H4 (cell line): ENCODE measurements at regions not wholly inside any gene's neighbourhood (a gene's known extent, or its start where the extent isn't known, plus 50 kb on each side); places are given as distances from the start of the nearest gene placed in this dataset.

Experiments used
- DNase-seq: peaks from one replicate; pipeline ENCODE4 v3.0.0-alpha.2; 2015; ENCODE audit warnings: low spot score

DNA sequence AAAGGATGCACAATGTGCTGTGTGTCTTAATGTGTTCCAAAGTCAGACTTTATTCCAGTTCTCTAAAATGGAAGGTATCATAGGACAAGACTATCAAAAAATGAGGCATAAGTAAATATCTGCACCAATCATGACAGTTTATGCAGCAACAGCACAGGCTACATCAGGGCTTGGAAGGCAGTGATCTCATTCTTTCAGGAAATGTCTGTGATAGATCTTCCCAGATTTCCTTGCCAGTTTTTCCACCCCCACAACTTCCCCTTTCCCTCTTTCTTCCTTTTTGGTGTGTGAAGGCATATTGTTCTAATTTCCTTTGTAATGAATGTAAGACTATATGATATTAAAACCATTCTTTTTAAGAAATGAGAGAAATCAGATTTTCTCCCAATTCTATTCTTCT is 326.7 kb downstream of the ATP23 start:
- no peak for DNase-seq

DNA sequence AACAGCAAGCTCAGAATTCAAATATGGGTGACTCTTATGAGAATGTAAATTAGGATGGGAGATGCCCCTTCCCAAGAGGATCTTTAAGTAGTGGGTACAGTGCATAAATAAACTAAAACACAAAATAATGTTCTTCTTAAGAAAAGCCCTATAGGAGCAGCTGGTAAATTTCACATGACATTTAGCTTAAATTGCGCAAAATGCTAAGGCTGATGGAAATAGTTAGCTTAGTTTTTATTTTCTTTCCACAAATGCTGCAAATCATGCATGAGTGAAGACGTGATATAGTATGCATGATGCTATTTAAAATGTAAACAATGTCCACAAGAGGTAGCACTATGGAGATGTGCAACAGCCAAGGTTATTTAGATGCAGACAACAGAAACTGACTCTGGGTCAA is 328.1 kb downstream of the ATP23 start:
- no peak for DNase-seq

DNA sequence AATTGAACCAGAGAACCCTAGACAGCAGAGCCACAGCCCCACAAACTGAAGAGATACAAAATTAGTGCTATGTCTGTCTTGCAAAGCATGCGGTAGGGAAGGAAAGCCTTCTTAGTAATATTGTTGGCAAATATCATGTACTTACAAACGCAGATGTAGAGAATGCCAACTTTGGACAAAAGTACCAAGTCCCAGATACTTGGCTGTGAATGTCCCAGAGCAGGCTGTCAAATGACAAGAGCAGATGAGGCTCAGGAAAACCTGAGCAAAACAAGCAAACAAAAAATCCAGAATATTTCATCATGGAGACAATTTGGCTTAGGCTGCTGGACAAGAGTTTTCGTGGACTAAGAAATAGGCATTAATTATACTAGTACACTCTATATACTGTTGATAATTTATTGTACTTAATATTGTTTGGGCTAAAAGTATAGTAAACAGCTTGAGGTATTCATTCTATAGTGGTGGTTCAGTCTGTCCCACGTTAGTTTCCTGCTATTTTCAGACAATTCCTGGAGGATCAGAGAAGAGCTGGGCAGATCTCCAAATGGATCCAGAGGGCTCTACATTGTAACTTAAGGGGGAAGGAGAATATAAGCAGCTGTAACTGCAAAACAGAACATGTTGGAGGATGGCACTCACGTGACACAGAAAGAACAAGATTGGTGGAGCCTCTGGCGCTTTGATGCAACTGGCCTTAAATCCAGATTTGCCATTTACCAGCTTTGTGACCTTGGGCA is 329.8 kb downstream of the ATP23 start:
- DNase-seq = no peak

DNA sequence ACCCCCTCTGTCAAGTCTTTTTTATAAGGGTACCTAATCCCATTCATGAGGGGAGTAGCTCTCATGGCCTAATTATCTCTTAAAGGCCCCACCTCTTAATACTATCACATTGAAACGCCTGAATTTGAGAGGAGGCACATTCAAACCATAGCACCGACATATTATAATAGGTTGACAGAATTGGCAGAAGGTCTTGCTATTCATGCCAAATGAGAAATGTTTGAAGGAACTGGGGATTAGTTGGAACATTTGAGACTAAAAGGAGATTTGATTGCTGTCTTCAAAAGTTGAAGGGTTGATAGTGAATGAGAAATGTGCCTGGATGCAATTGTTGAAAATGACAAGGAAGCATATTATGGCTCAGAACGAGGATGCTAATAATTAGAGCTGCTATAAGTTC is 331.1 kb downstream of the ATP23 start:
- no peak for DNase-seq

DNA sequence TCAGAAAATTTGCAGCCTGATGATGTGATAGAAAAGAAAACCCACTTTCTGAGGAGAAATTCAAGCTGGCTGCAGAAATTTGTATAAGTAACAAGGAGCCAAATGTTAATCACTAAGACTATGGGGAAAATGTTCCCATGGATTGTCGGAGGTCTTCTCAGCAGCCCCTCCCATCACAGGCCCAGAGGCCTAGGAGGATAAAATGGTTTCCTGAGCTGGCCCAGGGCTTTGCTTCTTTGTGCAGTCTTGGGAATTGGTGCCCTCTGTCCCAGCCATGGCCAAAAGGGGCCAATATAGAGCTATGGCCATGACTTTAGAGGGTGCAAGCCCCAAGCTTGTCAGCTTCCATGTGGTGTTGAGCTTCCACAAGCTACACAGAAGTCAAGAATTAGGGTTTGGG is 335.9 kb downstream of the ATP23 start:
- DNase-seq = no peak

DNA sequence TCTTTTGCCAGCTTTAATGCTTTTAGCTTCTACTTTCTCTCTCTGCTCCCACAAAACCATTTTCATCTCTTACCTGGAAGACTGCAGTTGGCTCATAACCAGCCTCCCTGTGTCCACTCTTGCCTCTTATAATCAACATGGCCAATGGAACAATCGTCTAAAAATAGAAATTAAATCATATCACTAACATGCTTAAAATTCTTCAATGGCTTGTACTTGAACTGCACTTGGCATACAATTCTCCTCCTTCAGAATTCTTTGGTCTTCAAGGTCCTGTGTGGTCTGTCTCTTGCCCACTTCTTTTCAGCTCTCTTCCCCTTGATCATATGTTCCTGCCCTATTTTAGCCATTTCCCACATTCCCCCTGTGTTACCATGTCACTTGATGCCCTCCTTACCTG is 342.2 kb downstream of the ATP23 start:
- no peak for DNase-seq

DNA sequence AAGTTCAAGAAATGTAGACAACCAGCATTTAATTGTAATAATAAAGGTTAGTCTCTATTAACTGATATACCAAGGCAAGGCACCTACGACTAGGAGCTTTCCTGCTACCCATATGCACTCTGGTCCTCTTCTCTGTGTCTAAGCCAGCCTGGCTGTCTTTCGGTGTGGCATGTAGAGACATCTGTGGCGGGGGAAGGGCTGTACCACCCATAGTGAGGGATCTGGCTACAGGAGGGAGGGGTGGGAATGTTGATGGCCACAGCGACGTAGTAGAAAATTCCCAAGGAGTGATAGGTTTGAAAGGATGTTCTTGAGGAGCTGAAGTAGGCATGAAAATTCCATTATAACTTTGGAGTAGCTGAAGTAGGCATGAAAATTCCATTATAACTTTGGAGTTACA is 344.2 kb downstream of the ATP23 start:
- DNase-seq = no peak

DNA sequence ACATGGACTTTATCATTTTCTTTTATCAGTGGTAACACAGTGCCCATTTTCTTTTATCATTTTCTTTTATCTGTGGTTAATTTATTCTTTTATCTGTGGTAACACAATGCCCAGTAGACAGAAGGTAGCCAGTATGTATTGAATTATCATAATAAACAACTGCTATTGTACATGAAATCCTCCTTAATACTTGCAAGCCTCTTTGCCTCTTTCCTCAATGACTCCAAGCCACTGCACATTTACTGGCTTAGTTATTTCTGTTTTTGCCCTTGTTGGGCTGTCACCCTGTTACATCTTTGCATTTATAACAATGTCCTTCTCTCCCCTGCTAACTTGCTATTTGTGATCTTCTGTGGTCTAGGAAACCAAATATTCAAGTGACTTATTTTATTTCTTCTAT is 345.0 kb downstream of the ATP23 start:
- no peak for DNase-seq

DNA sequence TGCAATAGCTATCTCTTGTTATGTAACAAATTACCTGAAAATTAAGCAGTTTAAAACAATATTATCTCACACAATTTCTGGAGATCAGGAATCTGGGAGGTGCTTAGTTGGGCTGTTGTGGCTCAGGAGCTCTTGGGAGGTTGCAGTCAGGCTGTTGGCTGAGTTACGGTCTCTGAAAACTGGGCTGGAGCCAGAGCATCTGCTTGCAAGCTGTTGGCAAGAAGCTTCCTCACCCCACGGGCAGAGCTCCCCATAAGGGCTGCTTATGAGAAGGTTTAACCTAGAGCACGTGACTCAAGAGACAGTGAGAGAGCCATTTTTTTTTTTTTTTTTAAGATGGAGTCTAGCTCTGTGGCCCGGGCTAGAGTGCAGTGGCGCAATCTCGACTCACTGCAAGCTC is 346.8 kb downstream of the ATP23 start:
- peak; percentile 38 for DNase-seq

DNA sequence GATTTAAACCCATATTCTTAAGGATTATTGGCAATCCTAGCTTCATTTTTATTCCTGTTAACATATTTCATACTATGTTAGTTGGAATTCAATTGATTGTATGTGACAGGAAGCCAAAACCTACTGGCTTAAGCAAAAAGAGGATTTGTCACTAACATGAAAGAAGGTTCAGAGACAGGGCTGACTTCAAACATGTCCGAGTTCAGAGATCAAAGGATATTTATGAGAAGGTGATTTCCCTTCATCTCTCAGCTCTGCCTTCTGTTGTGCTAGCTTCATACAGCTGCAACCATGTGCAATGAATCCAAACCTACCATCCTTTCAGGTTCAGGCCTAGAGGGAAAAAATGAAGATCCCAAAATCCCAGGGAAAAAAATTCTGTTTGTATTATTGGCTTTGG is 349.7 kb downstream of the ATP23 start:
- no peak for DNase-seq

DNA sequence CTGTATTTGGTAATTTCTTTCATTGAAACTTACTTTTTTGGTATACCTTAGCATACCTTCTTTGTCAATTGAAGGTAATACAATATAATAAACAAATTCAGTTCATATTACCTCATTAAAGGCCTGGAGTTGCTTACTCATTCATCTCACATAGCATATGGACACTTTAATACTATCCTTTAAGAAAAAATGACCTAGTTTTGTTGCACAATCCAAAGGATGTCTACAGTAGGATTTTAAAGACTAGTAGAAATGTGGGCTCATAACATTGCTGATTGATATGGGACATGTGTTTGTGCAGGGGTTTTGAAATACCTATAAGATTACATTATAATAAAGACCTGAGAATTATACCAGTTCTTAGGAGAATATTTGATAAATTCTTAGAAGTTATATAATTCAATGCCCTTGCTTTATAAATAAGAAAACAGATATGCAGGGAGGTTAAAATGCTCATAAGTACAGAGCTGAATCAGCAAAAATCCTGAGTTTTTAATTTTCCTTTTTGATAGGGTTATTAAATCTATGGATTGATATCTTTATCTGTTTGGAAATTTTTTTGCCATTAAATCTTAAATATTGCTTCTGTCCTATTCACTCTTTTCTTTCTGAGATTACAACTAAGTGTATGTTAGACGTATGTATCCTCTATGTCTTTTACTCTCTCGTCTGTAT is 352.1 kb downstream of the ATP23 start:
- DNase-seq = no peak

DNA sequence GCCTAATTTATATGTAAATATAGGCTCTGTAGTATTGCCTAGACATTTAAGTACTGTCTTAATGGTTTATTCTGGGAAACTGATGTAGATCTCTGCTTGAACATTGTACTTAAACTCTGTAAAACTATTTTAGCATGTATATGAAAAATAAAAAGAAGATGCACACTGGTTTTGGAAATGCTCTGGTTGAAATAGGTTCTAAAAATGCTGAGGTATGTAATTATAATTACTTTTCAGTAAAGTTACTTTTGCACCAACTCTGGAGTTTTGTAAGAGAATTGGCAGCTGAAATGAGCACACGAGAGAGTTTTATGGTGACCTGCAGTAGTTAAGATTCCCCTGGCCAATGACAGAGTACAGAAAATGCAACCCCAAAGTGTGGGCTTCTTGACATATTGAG is 353.9 kb downstream of the ATP23 start:
- DNase-seq = no peak

DNA sequence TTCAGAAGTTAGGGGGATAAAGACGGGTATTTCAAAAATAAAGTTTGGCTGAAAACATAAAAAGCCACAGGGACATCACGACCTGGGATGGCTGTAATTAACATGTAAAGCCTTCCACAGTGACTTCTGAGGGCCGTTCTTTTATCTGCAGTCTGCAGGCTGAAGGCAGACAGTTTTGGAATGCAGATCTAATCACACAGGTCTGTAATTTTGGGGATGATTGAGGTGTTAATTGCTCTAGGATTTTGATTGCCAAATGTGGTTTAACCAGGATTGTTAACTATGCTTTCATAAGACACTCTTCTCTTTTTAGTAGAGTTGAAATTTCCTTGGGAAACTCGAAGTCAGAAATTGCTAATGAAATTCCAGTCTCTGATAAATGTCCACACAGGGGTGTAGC is 355.5 kb downstream of the ATP23 start:
- DNase-seq = no peak

DNA sequence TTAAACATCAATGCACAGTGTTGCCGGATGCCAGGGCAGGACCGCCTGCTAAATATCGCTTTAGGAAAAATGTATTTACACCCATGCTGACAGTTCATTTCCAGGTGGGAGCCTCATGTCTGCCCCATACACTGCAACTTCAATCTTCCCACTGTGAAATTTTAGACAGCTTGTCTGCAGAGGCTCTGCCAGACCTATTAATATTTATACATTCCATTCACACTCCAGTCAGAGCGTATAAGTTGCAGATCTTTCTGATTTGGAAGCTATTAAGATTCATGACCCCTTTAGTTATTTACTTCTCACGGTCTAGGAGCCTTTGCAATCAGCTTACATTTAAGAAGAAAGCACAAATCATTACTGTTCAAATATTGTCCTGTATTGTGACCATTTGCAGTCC is 357.4 kb downstream of the ATP23 start:
- no peak for DNase-seq

DNA sequence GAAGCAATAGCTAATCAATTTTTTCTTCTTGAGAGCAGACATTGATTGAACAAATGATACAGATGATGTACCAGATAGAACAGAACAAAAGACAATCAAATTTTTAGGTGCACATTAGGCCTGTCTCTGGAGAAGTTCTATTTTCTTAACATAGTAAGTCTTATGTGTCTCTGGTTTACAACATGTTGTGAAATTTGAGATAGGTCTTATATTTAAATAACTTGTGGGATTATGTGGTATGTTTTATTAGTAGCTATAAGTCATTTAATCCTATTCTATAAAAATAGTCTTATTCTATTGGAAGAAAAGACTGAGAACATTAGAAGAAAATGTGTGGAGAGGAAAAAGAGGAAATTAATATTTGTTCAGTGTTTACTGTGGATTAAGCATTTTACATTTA is 358.0 kb downstream of the ATP23 start:
- no peak for DNase-seq

DNA sequence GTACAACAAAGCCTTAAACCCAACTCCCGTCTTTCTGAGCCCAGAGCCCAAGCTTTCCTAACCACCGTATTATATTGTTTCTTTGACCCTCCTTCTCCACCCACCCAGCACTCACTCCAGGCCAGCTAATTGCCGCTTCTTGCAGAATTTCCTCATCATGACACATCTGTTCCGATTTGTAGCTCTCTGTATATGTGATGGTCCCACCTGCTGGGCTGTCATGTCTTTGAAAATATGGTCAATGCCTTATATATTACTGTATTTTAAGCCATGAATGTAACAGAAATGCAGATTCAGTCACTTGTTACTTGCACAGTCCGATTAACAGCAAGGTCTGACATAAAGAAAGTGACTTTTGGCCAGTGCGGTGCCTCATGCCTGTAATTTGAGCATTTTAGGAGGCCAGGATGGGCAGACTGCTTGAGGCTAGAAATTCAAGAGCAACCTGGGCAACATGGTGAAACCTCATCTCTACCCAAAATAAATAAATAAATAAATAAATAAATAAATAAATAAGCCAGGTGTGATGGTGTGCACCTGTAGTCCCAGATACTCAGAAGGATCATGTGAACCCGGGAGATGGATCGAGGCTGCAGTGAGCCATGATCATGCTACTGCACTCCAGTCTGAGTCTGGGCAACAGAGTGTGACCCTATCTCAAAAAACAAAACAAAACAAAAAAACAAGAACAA is 359.8 kb downstream of the ATP23 start:
- DNase-seq = no peak

DNA sequence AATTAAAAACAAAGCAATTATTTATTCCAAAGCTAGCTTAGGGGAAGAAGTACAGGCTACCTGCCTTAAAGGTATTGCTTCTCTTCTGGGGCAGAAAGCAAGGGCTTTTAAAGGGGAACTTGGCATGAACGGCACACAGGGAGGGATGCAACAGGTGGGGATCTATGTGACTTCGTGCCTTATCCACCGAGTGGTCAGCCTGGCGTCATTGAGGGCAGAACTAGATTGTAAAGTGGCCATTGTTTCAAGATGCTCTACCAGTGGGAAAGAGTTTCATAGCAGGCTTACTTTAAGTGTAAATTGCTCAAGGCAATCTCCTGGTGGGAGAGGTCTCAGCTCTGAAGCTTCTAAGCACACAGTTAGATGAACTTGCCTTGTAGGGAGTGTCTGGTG is 360.4 kb downstream of the ATP23 start:
- no peak for DNase-seq

DNA sequence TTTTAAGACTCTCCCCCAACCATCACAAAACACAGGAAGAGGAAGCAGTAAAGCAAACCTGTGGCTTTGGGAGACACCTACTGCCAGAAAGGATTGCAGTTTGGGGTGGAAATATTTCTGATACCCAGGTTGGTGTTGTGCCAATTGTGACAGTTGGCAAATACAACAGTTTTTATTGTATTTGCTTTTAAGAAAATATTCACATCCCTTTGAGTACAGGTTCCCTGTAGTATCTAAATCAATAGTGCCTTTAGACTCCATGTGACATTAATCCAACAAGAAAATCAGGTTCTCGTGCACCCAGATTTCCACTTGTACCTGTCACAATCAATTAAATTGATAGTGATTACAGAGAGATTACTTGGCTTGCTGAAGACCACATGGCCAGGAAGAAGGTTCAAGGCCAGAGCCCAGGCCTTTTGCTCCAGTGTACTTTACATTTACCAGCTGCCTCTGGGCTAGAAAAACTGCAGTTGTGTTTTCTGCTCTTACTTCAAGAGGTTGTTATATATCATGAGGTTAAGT is 361.2 kb downstream of the ATP23 start:
- no peak for DNase-seq

DNA sequence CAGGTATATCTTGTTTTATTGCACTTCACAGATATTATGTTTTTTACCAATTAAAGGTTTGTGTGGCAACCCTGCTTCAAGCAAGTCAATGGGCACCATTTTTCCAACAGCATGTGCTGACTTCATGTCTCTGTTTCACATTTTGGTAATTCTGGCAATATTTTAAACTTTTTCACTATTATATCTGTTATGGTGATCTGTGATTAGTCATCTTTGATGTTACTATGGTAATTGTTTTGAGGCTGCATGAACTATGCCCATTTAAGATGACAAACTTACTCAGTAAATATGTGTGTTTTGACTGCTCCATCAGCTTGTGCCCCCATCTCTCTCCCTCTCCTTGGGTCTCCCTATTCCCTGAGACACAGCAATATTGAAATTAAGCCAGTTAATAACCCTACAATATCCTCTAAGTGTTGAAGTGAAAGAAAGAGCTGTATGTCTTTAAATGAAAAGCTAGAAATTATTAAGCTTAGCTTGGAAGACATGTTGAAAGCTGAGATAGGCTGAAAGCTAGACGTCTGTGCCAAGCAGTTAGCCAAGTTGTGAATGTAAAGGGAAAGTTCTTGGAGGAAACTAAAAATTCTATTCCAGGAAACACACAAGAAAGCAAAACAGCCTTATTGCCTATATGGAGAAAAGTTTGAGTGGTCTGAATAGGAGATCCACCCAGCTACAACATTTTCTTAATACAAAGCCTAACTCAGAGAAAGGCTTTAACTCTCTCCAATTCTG is 365.1 kb downstream of the ATP23 start:
- DNase-seq = no peak

DNA sequence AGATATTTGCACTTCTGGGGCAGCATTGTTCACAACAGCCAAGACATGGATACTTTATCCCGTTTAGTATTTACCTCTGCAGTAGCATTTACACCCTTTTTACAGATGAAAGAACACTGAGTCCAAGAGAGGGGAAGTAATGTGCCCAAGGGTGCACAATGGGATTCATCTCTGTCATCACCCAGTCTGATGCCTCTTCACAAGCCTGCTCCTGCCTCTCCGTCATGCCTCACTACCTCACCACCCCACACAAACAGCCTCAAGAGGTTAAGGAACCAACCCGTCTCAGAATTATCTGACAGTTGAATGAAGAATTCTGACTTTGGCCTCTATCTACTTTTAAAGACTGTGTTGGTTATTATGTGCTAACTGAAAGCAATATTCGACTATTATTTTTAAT is 368.4 kb downstream of the ATP23 start:
- DNase-seq = no peak

DNA sequence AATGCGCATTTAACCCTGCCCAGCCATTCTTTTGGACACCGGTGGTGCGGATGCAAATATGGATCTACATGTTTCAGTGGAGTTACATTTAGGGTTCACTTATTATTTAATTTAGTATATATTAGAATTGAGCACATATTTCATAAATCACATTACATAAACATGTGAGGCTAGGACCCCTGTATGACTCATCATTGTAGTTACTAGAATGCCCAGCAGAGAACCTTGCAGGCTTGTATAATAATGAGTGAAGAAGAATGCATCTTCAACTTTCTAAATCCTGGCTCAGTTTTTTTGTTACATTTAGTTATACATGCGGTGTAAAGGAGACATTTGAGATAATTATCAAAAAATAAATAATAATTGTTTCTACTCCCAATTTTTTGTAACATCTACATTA is 369.0 kb downstream of the ATP23 start:
- DNase-seq = peak; percentile 75
